ENCODE measurements at regions not wholly inside any gene's neighbourhood (a gene's known extent, or its start where the extent isn't known, plus 50 kb on each side); places are given as distances from the start of the nearest gene placed in this dataset.

DNA sequence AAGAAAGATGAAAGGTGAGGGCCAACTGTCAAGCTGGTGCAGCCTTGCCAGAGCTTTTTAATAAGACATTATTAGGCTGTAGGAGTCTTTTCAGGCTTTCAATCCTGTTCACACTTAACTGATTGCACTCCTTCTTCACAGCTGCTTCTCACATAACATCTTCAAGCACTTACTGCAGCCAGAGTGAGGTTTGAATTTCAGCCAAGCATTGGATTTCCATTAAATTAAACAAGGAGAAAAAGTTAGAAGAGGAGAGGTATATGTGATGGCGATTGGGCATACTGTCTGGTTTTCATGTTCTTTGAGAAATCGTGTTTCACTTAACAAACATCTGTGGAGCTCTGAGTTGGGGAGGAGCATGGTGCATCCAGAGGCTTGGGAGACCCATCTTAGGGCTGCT lies 392.8 kb upstream of the LRRC3B start (continued):
- TF ChIP-seq, protein P1, sequence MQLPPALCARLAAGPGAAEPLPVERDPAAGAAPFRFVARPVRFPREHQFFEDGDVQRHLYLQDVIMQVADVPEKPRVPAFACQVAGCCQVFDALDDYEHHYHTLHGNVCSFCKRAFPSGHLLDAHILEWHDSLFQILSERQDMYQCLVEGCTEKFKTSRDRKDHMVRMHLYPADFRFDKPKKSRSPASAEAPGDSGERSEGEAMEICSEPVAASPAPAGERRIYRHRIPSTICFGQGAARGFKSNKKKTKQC (CRISPR knock-in tag; IDR thresholded peaks at IDR 0.05), result no peak
- TF ChIP-seq SIX5 (IDR thresholded peaks at IDR 0.05; ENCODE audit: borderline replicate concordance in 1 of 2, insufficient read depth in 1 of 2, low read depth in 1 of 2, low read length in 2 of 2) (no peak), ZNF778 (CRISPR knock-in tag; IDR thresholded peaks at IDR 0.05) (no peak)

- Histone ChIP-seq H3K9me1 (ENCODE audit: control insufficient read depth, insufficient read depth, low read length) (no peaks in the 10 kb centered on the region), H3K36me3 (ENCODE audit: control insufficient read depth, insufficient read depth, low read length) (no peaks in the 10 kb centered on the region), H3K9ac (ENCODE audit: insufficient read depth in 1 of 2, low read depth in 2 of 2, low read length in 2 of 2) (no peak overlapping the region), H3K27me3 (ENCODE audit: control insufficient read depth in 2 of 2, insufficient read depth in 2 of 2, low read length in 2 of 2) (no peaks in the 10 kb centered on the region), H4K20me1 (replicated peaks; ENCODE audit: control insufficient read depth, insufficient read depth, low read length) (no peaks in the 10 kb centered on the region), H3K27ac (ENCODE audit: extremely low read depth, low read depth, low read length) (no peak overlapping the region), H3K9me3 (replicated peaks; ENCODE audit: control insufficient read depth, insufficient read depth, low read depth, low read length) (no peaks in the 10 kb centered on the region), H3K79me2 (ENCODE audit: control insufficient read depth, insufficient read depth, low read length) (no peaks in the 10 kb centered on the region), H3K4me2 (ENCODE audit: insufficient read depth, low read length) (no peak overlapping the region), H3K4me1 (replicated peaks in 1 of 2; ENCODE audit: control insufficient read depth in 2 of 2, insufficient read depth in 2 of 2, low read length in 2 of 2) (no peaks in the 10 kb centered on the region), H3K4me3 (no peak overlapping the region), H2AFZ (ENCODE audit: low read depth, low read length) (no peak overlapping the region)
- intact Hi-C loops (cut with micrococcal nuclease) (no loop called here), in situ Hi-C loops (cut with MboI) (no loop called here)
- FAIRE-seq (no peak), DNase-seq (ENCODE audit: extremely low read depth in 1 of 4, low spot score in 3 of 4) (no peak), ATAC-seq (no peak)
- BruUV-seq (replicated peaks), result no TSS peak
- TF ChIP-seq HNRNPK (IDR thresholded peaks at IDR 0.05; ENCODE audit: low read depth, low read length, poor library complexity, severe bottlenecking) (no peak), CBX8 (IDR thresholded peaks at IDR 0.05; ENCODE audit: borderline replicate concordance, extremely low read depth, low read depth, low read length, poor library complexity, severe bottlenecking) (no peak), THRAP3 (IDR thresholded peaks at IDR 0.05; ENCODE audit: borderline replicate concordance) (no peak), CBX1 (IDR thresholded peaks at IDR 0.05; ENCODE audit: low read depth) (no peak), ZFP1 (CRISPR knock-in tag; IDR thresholded peaks at IDR 0.05) (no peak), PRPF4 (IDR thresholded peaks at IDR 0.05; ENCODE audit: insufficient read depth, low read depth, low read length, poor library complexity, severe bottlenecking) (no peak), ZNF282 (CRISPR knock-in tag; IDR thresholded peaks at IDR 0.05) (no peak), ATF6 (CRISPR knock-in tag; IDR thresholded peaks at IDR 0.05) (no peak), BCOR (IDR thresholded peaks at IDR 0.05) (no peak), GATA2 (CRISPR knock-in tag; IDR thresholded peaks at IDR 0.05) (no peak), ZNF354B (CRISPR knock-in tag; IDR thresholded peaks at IDR 0.05) (no peak), SRSF9 (IDR thresholded peaks at IDR 0.05; ENCODE audit: borderline replicate concordance, low read depth, low read length) (no peak), TFAM (CRISPR knock-in tag; conservative IDR thresholded peaks at IDR 0.05) (no peak), NCOA4 (IDR thresholded peaks at IDR 0.05; ENCODE audit: partially characterized antibody) (no peak)
- TF ChIP-seq, protein P2, sequence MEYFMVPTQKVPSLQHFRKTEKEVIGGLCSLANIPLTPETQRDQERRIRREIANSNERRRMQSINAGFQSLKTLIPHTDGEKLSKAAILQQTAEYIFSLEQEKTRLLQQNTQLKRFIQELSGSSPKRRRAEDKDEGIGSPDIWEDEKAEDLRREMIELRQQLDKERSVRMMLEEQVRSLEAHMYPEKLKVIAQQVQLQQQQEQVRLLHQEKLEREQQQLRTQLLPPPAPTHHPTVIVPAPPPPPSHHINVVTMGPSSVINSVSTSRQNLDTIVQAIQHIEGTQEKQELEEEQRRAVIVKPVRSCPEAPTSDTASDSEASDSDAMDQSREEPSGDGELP (CRISPR knock-in tag; IDR thresholded peaks at IDR 0.05; ENCODE audit: borderline replicate concordance), result no peak
- TF ChIP-seq, protein P3, sequence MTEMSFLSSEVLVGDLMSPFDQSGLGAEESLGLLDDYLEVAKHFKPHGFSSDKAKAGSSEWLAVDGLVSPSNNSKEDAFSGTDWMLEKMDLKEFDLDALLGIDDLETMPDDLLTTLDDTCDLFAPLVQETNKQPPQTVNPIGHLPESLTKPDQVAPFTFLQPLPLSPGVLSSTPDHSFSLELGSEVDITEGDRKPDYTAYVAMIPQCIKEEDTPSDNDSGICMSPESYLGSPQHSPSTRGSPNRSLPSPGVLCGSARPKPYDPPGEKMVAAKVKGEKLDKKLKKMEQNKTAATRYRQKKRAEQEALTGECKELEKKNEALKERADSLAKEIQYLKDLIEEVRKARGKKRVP (CRISPR knock-in tag; IDR thresholded peaks at IDR 0.05), result no peak
- POLR2A ChIA-PET, result no interaction called here
- CTCF ChIA-PET (ENCODE audit: low intra/inter-chr PET ratio), result no interaction called here
- 0% methylated on average over 4 of the region's 4 CpGs for WGBS (ENCODE audit: insufficient coverage, low coverage, missing lambda C conversion rate)
These were observed 389.2 kb upstream of the LRRC3B start for GRCh38 chr3:26233374-26233773.

Data from K562 (cell line).